Neuronal stem cell (in vitro differentiated cells): ENCODE measurements at regions not wholly inside any gene's neighbourhood (a gene's known extent, or its start where the extent isn't known, plus 50 kb on each side); places are given as distances from the start of the nearest gene placed in this dataset.
"Not testable (repeated sequence)": the region's sequence is repeated elsewhere in the genome, so short reads cannot be mapped to it uniquely, and the experiment has no call there.

ENCODE experiments used
- DNase-seq: peaks from one replicate; pipeline ENCODE4 v3.0.0-alpha.2; 2013; ENCODE audit warnings: low spot score
- H2AFZ ChIP-seq: one replicate; pipeline ENCODE4 v1.6.1; 2013; ENCODE audit warnings: mild to moderate bottlenecking, low read length, inconsistent platforms
- H2AK5ac ChIP-seq: 2 replicates; pipeline ENCODE4 v1.6.1; 2013; ENCODE audit warnings: low read depth, mild to moderate bottlenecking, inconsistent platforms, low read length, moderate library complexity, mixed read lengths
- H2BK120ac ChIP-seq: 2 replicates; pipeline ENCODE4 v1.6.1; 2013; ENCODE audit warnings: low read depth, mild to moderate bottlenecking, inconsistent platforms, low read length, moderate library complexity, mixed read lengths
- H2BK12ac ChIP-seq: one replicate; pipeline ENCODE4 v1.6.1; 2013; ENCODE audit warnings: low read length, inconsistent platforms
- H2BK15ac ChIP-seq: 2 replicates; pipeline ENCODE4 v1.6.1; 2013; ENCODE audit warnings: mild to moderate bottlenecking, low read length, inconsistent platforms, mixed read lengths
- H2BK5ac ChIP-seq: one replicate; pipeline ENCODE4 v1.6.1; 2013; ENCODE audit warnings: inconsistent platforms, mild to moderate bottlenecking, low read length, moderate library complexity
- H3K14ac ChIP-seq: one replicate; pipeline ENCODE4 v1.6.1; 2013; ENCODE audit warnings: low read length, inconsistent platforms
- H3K18ac ChIP-seq: 2 replicates; pipeline ENCODE4 v1.6.1; 2013; ENCODE audit warnings: low read length, inconsistent platforms
- H3K23ac ChIP-seq: 2 replicates; pipeline ENCODE4 v1.6.1; 2013; ENCODE audit warnings: low read depth, mild to moderate bottlenecking, mixed read lengths, low read length, inconsistent platforms; ENCODE audit not compliant: poor library complexity
- H3K27ac ChIP-seq: replicated peaks from 3 replicates; pipeline ENCODE4 v1.5.1; 2013; ENCODE audit warnings: low read length, inconsistent platforms
- H3K27me3 ChIP-seq, 3 experiments: 2 replicates each; pipeline ENCODE4 v1.6.1; 2013; ENCODE audit warnings: low read length in 3 of 3, mild to moderate bottlenecking in 2 of 3, inconsistent platforms in 1 of 3, low read depth in 1 of 3, mixed read lengths in 1 of 3, moderate library complexity in 1 of 3; ENCODE audit not compliant: control insufficient read depth in 3 of 3, insufficient read depth in 3 of 3
- H3K36me3 ChIP-seq, 2 donors: replicated peaks in 1 of 2; 2 replicates each; pipeline ENCODE4 v1.6.1; 2013; ENCODE audit warnings: low read length in 2 of 2; ENCODE audit not compliant: control insufficient read depth in 2 of 2, insufficient read depth in 2 of 2
- H3K4ac ChIP-seq: 2 replicates; pipeline ENCODE4 v1.6.1; 2013; ENCODE audit warnings: inconsistent platforms, mild to moderate bottlenecking, low read length, moderate library complexity
- H3K4me1 ChIP-seq, 2 donors: 1 replicate in 1 of 2; 2 replicates in 1 of 2; pipeline ENCODE4 v1.6.1; 2013; ENCODE audit warnings: low read length in 2 of 2, low read depth in 1 of 2; ENCODE audit not compliant: control insufficient read depth in 2 of 2, insufficient read depth in 1 of 2
- H3K4me2 ChIP-seq: one replicate; pipeline ENCODE4 v1.6.1; 2013; ENCODE audit warnings: mild to moderate bottlenecking, low read length, inconsistent platforms; ENCODE audit not compliant: insufficient read depth, poor library complexity, severe bottlenecking
- H3K4me3 ChIP-seq, 2 donors: 2 replicates each; pipeline ENCODE4 v1.5.1; 2013; ENCODE audit warnings: low read length in 2 of 2, mild to moderate bottlenecking in 2 of 2, inconsistent platforms in 1 of 2, moderate library complexity in 1 of 2
- H3K79me1 ChIP-seq: one replicate; pipeline ENCODE4 v1.6.1; 2013; ENCODE audit warnings: low read depth, mild to moderate bottlenecking, inconsistent platforms, low read length, moderate library complexity
- H3K9ac ChIP-seq: one replicate; pipeline ENCODE4 v1.6.1; 2013; ENCODE audit warnings: mild to moderate bottlenecking, low read depth, low read length, inconsistent platforms; ENCODE audit not compliant: poor library complexity
- H3K9me3 ChIP-seq, 2 donors: replicated peaks in 1 of 2; 2 replicates each; pipeline versions ENCODE3 to v1.6.1; 2013; ENCODE audit warnings: low read length in 2 of 2, mild to moderate bottlenecking in 2 of 2, inconsistent platforms in 1 of 2, low read depth in 1 of 2, mixed read lengths in 1 of 2, moderate library complexity in 1 of 2; ENCODE audit not compliant: control insufficient read depth in 2 of 2, insufficient read depth in 1 of 2
- H4K8ac ChIP-seq: one replicate; pipeline ENCODE4 v1.6.1; 2013; ENCODE audit warnings: low read depth, mild to moderate bottlenecking, inconsistent platforms, low read length, moderate library complexity
- H4K91ac ChIP-seq: one replicate; pipeline ENCODE4 v1.6.1; 2013; ENCODE audit warnings: low read length, low read depth, mild to moderate bottlenecking, inconsistent platforms; ENCODE audit not compliant: poor library complexity
- WGBS, 2 donors: extraction: QIAGEN DNeasy Blood & Tissue Kit; methylation state at CpG; one replicate each; pipeline ENCODE4 v1.1.7; 2013; ENCODE audit warnings: missing lambda C conversion rate in 2 of 2, mixed read lengths in 1 of 2; ENCODE audit not compliant: insufficient read length in 2 of 2, insufficient replicate concordance in 1 of 2; ENCODE audit errors: extremely low coverage in 2 of 2; 5-methylcytosine and 5-hydroxymethylcytosine counted together

GRCh38 chr15:66635817-66636216 is 66.2 kb upstream of the SMAD6 start:
- H3K9ac ChIP-seq = no peak overlapping the region
- H2AFZ ChIP-seq = no peak overlapping the region
- H3K18ac ChIP-seq = peak overlapping the region; percentile 1
- no peak overlapping the region for H3K27ac ChIP-seq
- no peak for DNase-seq
- no peak overlapping the region for H2BK12ac ChIP-seq
- H3K79me1 ChIP-seq = no peaks in the 10 kb centered on the region
- no peak overlapping the region for H3K23ac ChIP-seq
- no peak overlapping the region for H4K8ac ChIP-seq
- no peaks in the 10 kb centered on the region for H3K9me3 ChIP-seq
- H2AK5ac ChIP-seq = no peak overlapping the region
- H3K4ac ChIP-seq = no peak overlapping the region
- no peak overlapping the region for H3K14ac ChIP-seq
- no peaks in the 10 kb centered on the region for H3K36me3 ChIP-seq
- peak overlapping the region; percentile 15 for H2BK15ac ChIP-seq
- no CpG with 5 or more reads among the region's 4 CpGs for WGBS, 2 donors
- H2BK5ac ChIP-seq = no peak overlapping the region
- H3K27me3 ChIP-seq = peaks cover 0 to 3% (median 0%) of the 10 kb centered on the region in 3 experiments
- H3K4me2 ChIP-seq = no peak overlapping the region
- H2BK120ac ChIP-seq = no peak overlapping the region
- H3K4me1 ChIP-seq = peaks cover 14 to 28% of the 10 kb centered on the region in 2 donors
- H3K4me3 ChIP-seq = no peak overlapping the region
- no peak overlapping the region for H4K91ac ChIP-seq

GRCh38 chr15:66637044-66637443 is 65.0 kb upstream of the SMAD6 start:
- H3K9ac ChIP-seq, H3K4ac ChIP-seq, H4K91ac ChIP-seq, H3K23ac ChIP-seq, H2AFZ ChIP-seq, H3K27me3 ChIP-seq, H2BK12ac ChIP-seq, H3K27ac ChIP-seq, H3K79me1 ChIP-seq, H2BK15ac ChIP-seq, H2AK5ac ChIP-seq, H2BK5ac ChIP-seq, H3K9me3 ChIP-seq, DNase-seq, H3K14ac ChIP-seq, H3K36me3 ChIP-seq, H2BK120ac ChIP-seq, H4K8ac ChIP-seq, H3K4me2 ChIP-seq, H3K18ac ChIP-seq: not testable (repeated sequence)
- Histone ChIP-seq H3K4me3 (peak overlapping the region in 1 of 2 donors; percentile 29), H3K4me1 (peaks cover 7 to 17% of the 10 kb centered on the region in 2 donors)
- WGBS, 2 donors = no CpG with 5 or more reads among the region's 9 CpGs

GRCh38 chr15:66638377-66638776 is 63.7 kb upstream of the SMAD6 start:
- no peak overlapping the region for H4K91ac ChIP-seq
- peaks cover 0 to 3% (median 0%) of the 10 kb centered on the region in 3 experiments for H3K27me3 ChIP-seq
- WGBS, 2 donors = no CpG with 5 or more reads among the region's 6 CpGs
- no peak for DNase-seq
- H4K8ac ChIP-seq = no peak overlapping the region
- H3K4me1 ChIP-seq = peaks cover 4 to 8% of the 10 kb centered on the region in 2 donors
- no peak overlapping the region for H3K4me2 ChIP-seq
- no peak overlapping the region for H2BK15ac ChIP-seq
- H3K23ac ChIP-seq = no peak overlapping the region
- no peaks in the 10 kb centered on the region for H3K79me1 ChIP-seq
- no peak overlapping the region for H2BK5ac ChIP-seq
- no peak overlapping the region for H3K4me3 ChIP-seq
- no peaks in the 10 kb centered on the region for H3K9me3 ChIP-seq
- no peak overlapping the region for H2AK5ac ChIP-seq
- no peaks in the 10 kb centered on the region for H3K36me3 ChIP-seq
- H2BK12ac ChIP-seq = no peak overlapping the region
- no peak overlapping the region for H3K14ac ChIP-seq
- H3K18ac ChIP-seq = no peak overlapping the region
- no peak overlapping the region for H3K9ac ChIP-seq
- H3K4ac ChIP-seq = no peak overlapping the region
- no peak overlapping the region for H3K27ac ChIP-seq
- no peak overlapping the region for H2BK120ac ChIP-seq
- no peak overlapping the region for H2AFZ ChIP-seq

- H3K79me1 ChIP-seq = no peaks in the 10 kb centered on the region
- H3K27me3 ChIP-seq = no peaks in the 10 kb centered on the region
- no peak overlapping the region for H2BK12ac ChIP-seq
- no peak overlapping the region for H3K4me2 ChIP-seq
- no peak overlapping the region for H2BK5ac ChIP-seq
- no peak overlapping the region for H2BK120ac ChIP-seq
- H2AK5ac ChIP-seq = no peak overlapping the region
- H3K14ac ChIP-seq = no peak overlapping the region
- no peak overlapping the region for H3K4ac ChIP-seq
- H2AFZ ChIP-seq = no peak overlapping the region
- H3K9me3 ChIP-seq = no peaks in the 10 kb centered on the region
- H3K18ac ChIP-seq = peak overlapping the region; percentile 23
- H2BK15ac ChIP-seq = no peak overlapping the region
- no peak overlapping the region for H3K27ac ChIP-seq
- H4K91ac ChIP-seq = no peak overlapping the region
- DNase-seq = no peak
- H3K36me3 ChIP-seq = no peaks in the 10 kb centered on the region
- H3K4me3 ChIP-seq = no peak overlapping the region
- no peak overlapping the region for H4K8ac ChIP-seq
- H3K4me1 ChIP-seq = peaks cover 7 to 12% of the 10 kb centered on the region in 2 donors
- H3K9ac ChIP-seq = no peak overlapping the region
- H3K23ac ChIP-seq = no peak overlapping the region
- no CpG with 5 or more reads among the region's 5 CpGs for WGBS, 2 donors
Observed at GRCh38 chr15:66641485-66642315, 60.3 kb upstream of the SMAD6 start.
